RCC 7860 (cell line): ENCODE measurements at regions not wholly inside any gene's neighbourhood (a gene's known extent, or its start where the extent isn't known, plus 50 kb on each side); places are given as distances from the start of the nearest gene placed in this dataset.
A peak's percentile ranks its signal among the peaks of the same experiment; 100 is the strongest.
"Not testable (repeated sequence)": the region's sequence is repeated elsewhere in the genome, so short reads cannot be mapped to it uniquely, and the experiment has no call there.

Source experiments
- DNase-seq: peaks from one replicate; pipeline ENCODE4 v3.0.0-alpha.2; 2015; ENCODE audit warnings: low spot score
- FAIRE-seq: peaks from 2 replicates; lab custom pipeline; 2012; peaks lifted over from hg19 to GRCh38; lab: Jason Lieb, UNC

DNA sequence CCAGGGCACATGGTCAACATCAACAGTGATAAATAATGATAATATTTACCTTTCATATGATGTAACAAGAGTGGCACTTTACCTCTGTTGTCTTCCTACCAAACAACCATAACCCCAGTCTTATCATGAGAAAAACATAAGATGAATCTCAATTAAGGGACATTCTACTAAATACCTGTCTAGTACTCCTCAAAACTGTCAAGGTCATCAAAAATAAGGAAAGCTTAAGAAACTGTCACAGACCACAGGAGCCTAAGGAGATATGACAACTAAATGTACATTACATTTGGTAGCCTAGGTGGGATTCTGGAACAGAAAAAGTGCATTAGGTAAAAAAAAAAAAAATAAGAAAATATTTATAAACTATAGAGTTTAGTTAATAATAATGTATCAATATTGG lies 118.1 kb downstream of the CCDC34 start:
- DNase-seq = no peak
- no peak for FAIRE-seq

DNA sequence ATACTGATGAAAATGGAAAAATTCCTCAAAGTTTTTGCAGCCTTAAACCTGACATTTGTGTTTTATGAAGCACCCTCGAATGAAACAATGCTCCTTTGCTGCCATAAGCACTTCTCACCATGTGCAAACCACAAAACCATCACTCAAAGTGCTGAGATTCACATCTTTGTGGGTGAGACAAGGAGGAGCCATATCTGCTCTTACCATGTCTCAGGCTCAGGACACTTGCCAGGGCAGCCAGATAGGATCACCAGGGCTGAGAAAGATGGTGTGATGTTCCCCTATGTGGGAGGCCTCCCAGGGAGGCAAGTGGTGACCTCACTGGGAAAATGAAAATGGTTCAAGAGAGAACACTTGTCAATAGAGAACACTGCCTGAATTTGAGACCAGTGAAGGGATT lies 120.4 kb downstream of the CCDC34 start:
- DNase-seq (peak; percentile 80), FAIRE-seq (peak; percentile 88)

DNA sequence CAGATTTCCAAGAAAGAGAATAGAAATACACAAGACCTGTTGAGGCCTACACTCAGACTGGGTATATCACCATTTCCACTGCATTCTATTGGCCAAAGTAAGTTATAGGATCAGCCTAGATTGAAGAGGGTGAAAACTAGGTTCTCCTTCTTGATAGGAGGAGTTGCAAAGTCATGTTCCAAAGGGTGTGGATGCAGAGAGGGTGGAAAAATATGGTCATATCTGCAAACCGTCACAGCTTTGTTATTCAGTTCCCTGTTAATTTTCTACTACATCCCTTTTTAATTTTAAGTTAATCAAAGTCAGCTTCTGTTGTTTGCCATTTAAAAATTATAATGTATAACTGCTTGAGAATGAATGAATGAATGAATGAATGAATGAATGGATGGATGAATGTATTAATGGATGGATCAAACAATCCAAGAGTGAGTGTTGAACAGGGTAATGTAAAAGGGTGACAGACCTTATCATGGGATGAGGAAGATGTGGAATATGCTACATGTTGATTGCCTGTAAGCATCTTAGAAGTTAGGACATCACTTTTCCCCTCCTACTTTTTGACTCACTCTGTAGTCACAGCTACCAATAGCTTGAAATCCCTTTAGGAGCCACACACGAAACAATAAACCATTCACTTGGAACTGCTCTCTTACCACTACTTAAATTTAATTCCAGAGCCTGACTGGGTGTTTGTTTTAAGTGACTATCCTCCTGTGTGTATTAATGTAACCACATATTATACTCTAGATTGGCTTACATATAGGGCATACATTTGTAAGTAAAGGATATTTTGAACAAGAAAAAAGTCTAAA lies 121.5 kb downstream of the CCDC34 start:
- DNase-seq (peak; percentile 83), FAIRE-seq (peak; percentile 93)

DNA sequence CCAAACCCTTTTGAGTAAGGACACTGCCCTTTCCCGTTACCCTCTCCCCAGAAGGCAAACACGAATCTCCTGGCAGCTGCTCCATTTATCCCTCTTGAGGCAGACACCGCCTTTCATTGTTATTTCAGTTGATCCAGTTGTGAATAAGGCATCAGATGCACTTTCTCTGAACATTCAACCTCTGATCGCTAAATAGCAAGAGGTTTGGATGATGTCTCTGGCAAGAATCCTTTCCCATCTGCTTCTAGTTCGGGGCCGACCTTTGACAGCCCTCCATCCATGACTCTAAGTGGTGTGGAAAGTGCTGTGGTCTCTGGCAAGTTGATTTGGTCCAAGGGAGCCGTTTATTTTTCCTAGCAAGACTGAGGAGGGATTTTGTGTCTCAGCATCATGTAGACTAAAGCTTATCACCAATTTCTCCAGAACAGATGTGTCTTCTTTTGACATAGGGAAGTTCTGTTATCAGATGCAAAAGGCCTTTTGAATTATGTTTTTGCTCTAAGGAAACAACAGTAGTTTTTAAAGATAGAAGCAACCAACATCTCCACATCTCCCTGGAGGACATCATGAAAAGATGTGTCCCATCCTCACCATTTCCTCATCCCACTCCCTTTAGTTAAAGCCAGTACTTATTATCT lies 123.6 kb downstream of the CCDC34 start:
- DNase-seq = no peak
- FAIRE-seq = no peak

DNA sequence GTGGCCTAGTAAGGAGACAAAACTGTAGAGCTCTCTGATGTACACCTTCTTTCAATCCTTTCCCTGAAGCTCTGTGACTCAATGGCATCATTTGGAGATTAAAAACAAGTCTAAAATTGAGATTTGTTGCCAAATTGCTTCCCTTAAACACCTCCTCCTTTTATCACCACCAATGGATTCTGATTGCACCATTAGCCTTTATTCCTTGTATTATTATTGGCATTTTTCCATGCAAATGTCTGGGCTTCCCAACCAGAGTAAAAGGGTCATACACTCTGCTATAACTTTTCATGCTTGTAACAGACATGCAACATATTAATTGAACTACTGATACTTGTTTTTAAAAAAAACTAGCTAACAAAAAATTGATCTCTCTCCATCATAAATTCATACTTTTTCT lies 124.2 kb downstream of the CCDC34 start:
- FAIRE-seq (no peak), DNase-seq (no peak)

DNA sequence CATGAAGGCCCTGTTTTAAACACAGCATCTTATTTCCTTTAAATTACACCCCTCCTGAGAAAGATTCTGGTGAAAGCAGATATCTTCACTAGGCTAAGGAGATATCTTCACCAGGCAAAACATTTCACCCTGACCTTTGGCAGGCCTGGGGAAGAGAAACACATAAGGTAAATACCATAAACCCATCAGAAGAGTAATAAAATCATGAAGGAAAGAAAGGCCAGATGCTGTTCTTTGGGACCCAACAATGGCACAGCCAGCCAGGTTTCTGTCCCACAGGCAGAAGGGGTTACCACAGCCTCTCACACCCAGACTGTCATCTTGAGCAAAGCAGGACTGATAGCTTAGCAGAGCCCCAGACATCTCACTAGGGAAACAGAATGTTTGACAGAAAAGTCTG lies 125.4 kb downstream of the CCDC34 start:
- FAIRE-seq (no peak), DNase-seq (no peak)

DNA sequence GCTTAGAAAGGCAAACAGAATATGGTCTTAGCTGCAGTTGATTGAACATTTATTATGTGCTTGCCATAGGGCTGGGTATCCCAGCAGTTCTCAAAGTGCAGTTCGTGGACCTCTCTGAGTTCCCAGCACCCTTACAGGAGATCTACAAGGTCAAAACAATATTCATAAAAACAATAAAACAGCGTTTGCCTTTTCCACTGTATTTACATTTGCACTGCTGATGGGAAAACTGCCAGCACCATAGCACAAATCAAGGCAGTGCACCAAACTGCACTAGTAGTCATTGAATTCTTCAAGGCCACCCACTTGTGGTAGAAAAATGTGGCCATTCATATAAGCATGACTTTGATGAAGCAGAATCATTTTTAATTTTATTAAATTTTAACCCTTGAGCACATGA lies 128.1 kb downstream of the CCDC34 start:
- DNase-seq (no peak), FAIRE-seq (no peak)

DNA sequence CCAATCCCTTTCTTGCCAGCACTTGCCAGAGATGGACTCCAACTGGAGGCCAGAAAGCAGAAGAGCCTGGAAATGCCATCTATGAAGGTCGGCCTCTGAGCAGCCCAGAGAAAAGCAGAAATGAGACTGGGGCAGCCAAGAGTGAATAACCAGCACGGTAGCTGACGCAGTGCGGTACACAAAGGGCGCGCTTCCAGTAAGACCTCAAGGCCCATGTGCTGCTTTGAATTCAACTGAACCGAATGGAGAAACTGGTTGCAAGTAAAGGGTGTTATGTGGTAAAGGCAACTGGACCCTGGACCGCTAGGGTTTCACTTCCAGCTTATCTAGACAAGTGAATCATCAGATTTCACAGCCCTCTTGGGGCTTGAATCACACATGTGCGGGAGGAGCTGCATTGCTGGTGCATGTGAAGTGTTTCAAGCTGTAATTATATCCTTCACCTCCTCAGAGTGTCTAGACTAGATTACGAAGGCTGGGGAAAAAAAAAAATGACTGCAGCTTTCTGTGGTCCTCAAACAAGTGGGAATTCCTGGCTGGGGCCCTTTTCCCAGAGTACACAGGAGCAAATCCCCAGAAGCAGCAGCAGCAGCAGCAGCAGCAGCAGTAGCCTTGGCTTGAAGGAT lies 128.9 kb downstream of the CCDC34 start:
- DNase-seq (peak; percentile 83), FAIRE-seq (peak; percentile 90)

DNA sequence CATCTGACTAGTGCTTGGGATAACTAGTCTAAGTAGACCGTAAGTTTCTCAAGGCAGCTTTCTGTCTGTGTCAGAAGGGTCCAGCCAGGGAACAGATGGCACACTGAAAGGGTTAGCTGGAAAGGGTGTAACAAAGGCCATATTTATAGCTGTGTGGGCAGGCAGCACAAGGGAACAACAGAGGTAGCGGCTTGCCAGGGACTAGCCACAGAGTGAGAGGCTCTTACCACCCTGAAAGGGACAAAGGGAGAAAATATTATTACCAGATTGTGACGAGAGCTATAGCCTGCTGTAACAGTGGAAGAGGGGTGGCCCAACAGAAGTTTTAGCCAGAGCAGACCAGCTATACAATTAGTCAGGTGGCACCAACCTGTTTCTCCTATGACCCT lies 129.4 kb downstream of the CCDC34 start:
- DNase-seq = no peak

DNA sequence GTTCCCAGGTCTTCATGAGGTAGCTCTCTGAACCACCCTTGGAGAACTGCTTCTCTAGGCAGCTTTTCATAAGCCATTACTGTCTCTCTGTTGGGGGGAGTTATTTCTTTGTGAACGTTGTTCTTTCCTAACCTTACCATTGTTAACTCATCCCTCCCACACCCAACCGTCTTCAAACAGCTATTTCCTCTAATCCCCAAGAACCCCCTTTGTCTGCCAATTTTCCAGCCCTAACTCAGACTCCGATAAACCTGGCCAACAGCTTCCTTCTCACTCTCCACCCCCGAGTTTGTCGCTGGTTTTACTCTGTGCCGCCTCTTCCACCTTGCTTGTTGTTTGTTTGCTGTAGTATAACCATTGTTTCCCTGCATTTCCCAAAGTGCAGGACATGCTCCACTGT lies 131.5 kb downstream of the CCDC34 start:
- no peak for FAIRE-seq
- no peak for DNase-seq

More for the DNA sequence above, 129.4 kb downstream of the CCDC34 start:
- no peak for FAIRE-seq

DNA sequence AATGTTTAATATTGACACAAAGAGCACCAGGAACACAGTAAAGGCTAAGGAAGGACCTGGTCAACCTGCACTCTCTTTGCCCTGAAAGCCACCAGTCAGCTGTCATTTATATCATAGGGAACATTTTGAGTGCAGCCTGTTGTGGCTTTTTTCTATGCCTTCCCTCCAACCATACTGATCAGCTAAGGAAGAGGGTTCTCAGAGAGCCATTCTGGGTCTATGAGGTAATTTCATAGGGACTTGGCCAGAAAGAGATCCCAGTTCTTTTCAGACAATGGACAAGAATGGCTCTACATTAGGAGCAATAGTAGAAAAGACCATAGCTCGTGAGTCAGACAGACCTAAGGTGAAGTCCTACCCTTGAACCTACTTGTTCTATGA lies 132.8 kb downstream of the CCDC34 start:
- no peak for FAIRE-seq
- DNase-seq = no peak

DNA sequence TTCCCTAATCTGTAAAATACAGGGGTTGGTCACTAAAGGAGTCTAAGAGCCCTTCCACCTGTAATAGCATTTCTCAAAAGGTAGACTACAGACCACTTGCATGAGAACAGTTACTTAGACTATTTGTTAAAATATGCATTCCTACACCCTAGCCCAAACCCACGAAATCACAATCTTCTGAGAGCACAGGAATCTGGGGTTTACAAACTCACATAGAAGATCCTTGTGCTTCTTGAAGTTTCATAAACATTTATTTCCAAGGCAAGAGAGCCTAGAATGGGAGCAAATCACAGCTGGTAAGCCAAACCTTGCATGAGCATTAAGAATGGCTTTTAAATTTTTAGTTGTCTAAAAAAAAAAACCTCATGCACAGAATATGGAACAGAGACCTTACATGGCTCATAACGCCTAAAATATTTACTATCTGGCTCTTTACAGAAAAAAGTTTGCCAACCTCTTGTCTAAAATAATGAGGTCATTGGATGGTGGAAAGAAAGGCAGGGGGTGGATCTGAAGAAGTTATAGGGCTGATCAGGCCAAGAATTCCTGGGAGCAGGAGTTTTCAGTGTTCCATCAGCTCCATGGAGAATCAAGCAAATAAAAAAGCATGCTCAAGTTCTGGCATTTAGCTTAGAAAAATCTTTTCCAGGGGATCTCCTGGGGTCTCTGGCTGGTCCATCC lies 133.4 kb downstream of the CCDC34 start:
- no peak for DNase-seq

DNA sequence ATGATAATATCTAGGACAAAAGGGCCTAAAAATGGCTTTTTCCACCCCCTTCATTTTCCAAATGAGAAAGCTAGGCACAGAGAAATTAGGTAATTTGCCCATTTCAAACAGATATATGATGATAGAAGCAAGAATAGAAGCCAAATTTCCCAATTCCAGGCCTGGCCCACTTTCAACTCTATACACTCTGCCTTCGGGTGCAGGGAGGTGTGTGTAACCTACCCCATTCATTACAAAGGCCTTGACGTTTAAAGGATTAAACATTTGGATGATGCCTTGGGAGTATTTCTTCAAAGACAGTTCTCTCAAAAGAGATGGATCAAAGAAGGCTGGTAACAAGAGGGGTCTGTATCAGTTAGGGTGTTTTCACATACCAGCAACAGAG lies 134.1 kb downstream of the CCDC34 start:
- no peak for FAIRE-seq

More for the DNA sequence above, 133.4 kb downstream of the CCDC34 start:
- no peak for FAIRE-seq

DNA sequence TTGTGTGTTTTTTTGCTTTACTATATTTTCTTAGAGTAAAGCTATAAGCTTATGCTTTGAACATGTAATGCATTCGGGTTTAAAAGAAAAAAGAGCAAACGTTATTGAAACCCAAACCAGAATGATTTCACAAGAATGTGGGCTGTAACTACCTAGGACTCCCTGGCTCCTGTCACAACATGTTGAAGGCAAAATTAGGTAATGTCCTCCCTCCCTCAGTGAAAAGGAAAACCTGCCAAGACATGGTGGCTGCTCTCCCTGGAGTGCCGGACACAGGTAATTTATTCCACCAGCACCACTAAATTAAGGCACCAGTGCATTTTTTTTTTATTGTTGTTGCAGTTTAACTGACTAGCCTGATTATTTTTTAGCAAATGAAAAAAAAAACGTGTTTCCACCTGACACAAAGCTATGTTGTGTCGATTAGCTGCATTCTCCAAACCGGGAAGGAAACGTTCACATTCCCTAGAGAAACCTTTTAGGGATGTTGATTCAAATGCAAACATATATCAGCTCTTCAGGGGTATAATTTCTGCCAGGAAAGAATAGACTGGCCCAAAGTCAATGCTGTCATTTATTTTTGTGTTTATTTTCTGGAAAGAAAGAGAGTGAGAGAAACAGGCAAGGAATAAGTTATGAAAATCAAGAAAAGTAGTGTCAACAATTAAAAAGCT lies 134.6 kb downstream of the CCDC34 start:
- DNase-seq (no peak), FAIRE-seq (no peak)

More for the DNA sequence above, 134.1 kb downstream of the CCDC34 start:
- no peak for DNase-seq

DNA sequence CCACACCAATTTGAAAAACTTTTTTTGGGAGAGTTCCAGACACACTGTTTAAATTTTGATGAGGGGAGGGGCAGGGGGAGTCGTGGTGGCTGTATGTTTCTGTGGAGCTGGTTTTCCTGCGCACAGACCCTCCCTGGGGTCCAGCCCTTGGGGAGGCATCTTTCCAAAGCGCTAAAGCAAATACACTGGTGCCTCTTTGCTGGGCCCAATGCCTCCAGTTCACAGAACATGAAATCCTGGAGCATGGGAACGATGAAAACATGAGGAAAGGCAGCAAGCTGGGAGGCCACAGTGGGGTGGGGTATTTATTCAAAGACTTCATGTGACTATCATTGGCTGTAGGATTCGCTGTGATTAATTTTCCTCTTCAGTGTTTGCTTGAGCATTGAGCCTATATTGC lies 135.3 kb downstream of the CCDC34 start:
- FAIRE-seq (no peak), DNase-seq (no peak)

DNA sequence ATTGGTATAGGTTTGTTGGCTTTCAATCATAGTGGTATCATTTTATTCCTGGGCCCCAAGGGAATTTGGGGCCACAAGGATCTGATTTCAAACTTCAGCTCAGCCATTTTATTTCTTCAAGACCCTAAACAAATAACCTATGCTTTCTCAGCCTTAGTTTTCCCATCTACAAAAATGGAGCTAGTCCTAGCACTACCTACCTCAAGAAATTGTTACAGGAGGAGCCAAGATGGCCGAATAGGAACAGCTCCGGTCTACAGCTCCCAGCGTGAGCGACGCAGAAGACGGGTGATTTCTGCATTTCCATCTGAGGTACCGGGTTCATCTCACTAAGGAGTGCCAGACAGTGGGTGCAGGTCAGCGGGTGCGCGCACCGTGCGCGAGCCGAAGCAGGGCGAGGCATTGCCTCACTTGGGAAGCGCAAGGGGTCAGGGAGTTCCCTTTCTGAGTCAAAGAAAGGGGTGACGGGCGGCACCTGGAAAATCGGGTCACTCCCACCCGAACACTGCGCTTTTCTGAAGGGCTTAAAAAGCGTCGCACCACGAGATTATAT lies 143.5 kb downstream of the CCDC34 start:
- DNase-seq, FAIRE-seq: not testable (repeated sequence)

DNA sequence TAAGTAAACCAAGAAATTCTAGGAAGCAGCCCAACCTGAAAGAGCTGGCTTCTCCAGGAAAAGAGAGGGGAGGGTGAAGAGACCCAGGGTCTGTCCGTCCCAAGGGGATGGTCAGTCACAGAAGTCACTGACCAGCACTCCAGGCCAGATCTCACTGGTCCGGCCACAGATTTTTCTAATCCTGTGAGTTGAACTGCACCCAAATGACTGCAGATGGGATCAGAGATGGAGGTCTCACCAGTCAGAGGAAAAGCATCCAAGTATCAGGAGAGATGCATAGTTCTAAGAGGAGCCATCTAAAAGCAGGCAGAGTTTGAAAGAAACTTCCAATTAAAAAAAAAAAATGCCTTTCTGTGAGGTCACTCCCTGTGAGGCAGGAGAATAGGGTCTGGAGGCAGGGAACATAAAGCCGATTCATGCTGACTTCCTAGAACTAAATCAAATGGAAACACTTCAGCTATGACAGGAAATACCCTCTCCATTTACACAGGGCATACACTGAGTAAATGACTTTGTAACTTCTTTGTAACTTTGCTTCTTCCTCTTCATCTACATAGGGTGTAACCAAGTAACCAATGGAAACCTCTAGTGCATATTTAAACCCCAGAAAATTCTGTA lies 144.5 kb downstream of the CCDC34 start:
- FAIRE-seq (no peak), DNase-seq (peak; percentile 61)

DNA sequence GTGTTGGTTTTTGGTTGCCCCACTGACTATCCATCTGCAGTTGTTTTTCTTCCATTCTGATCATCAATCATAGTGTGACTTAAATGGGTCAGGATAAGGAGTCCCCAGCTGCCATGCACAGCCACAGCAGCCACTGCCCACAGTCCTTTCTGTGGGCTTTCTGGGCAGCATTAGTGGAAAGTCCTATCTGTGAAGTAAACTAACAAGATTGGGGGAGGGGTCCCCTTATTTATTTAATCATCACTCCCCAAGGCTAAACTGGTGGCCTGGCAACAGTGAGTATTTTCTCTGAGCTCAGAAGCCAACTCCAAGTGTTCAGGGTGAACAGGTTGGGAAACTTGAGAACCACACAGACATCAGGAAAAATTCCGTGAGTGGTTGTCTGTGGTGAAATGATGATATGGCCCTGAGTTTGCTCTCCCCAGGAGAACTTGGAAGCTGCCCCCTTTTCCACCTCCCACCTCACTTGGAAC lies 145.0 kb downstream of the CCDC34 start:
- DNase-seq (peak; percentile 44), FAIRE-seq (no peak)

DNA sequence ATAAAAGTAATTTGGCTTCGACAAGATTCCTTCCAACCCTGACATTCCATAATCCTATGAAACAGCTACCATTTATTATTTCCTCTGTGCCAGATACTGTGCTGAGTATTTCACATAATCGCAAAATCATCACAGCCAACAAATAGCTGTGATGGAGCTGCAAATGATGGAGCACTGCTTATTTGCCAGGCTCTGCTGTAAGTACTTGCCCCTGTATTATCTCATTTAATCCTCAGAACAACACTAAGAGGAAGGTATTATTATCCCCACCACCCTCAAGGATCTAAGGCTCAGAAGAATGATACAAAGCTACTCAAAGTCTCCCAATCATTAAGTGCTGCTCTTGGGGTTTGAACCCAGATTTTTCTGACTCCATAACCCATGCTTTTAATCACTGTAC lies 145.5 kb downstream of the CCDC34 start:
- FAIRE-seq (no peak), DNase-seq (no peak)
